Tibial nerve (tissue), 4 donors: ENCODE measurements at regions not wholly inside any gene's neighbourhood (a gene's known extent, or its start where the extent isn't known, plus 50 kb on each side); places are given as distances from the start of the nearest gene placed in this dataset.

ENCODE experiments used
- CTCF ChIP-seq, 5 experiments: fragments of 200-600 bp in 3 of 5; fragments of 450-650 bp in 2 of 5; sonication (generic) in 3 of 5; IDR thresholded peaks; one replicate each; pipeline ENCODE4 v1.5.1; 2016 to 2019; ENCODE audit warnings: antibody characterized with exemption in 5 of 5, mild to moderate bottlenecking in 3 of 5, moderate library complexity in 2 of 5
- EP300 ChIP-seq, 2 donors: sonication (generic); formaldehyde crosslinking; IDR thresholded peaks; one replicate each; pipeline ENCODE4 v1.6.1; 2017; ENCODE audit warnings: antibody characterized with exemption in 2 of 2, mild to moderate bottlenecking in 1 of 2
- POLR2A ChIP-seq, 2 donors: fragments of 450-650 bp; IDR thresholded peaks; one replicate each; pipeline ENCODE4 v1.6.1; 2017; ENCODE audit warnings: antibody characterized with exemption in 2 of 2, mild to moderate bottlenecking in 2 of 2, moderate library complexity in 2 of 2

DNA sequence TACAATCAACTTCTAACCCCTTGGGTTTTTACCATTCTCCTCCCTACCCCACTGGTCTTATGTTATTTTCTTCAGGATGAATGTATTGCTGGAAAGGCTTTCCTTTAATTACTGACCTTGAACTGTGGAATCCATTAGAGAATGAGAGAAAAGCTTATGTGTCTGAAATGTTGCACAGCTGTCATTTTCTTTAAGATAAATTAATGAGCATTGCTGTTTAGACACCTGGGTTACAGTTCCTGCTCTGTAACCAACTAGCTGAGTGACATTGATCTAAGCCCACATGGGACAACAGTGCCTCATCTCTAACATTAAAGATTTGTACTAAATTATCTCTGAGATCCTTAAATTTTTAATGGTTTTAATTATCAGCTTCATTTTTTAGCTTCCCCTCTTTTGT is 507.0 kb downstream of the TAF11L14 start:
- TF ChIP-seq CTCF (IDR thresholded peaks at IDR 0.05) (no peak), POLR2A (IDR thresholded peaks at IDR 0.05) (no peak), EP300 (IDR thresholded peaks at IDR 0.05) (no peak)
